Endothelial cell of umbilical vein (primary cell): ENCODE measurements at regions not wholly inside any gene's neighbourhood (a gene's known extent, or its start where the extent isn't known, plus 50 kb on each side); places are given as distances from the start of the nearest gene placed in this dataset.

Source experiments
- BruUV-seq: library from RNA; stranded (reverse); fragments of 400-500 nt; replicated peaks from 2 replicates; lab custom pipeline; 2021; lab: Mats Ljungman, UMichigan
- CTCF ChIA-PET: fragments of 300-600, 350-600 bp; sonication (Branson Sonifier 250); formaldehyde crosslinking; loops from one replicate; lab custom pipeline; 2021; ENCODE audit warnings: antibody characterized with exemption, inconsistent platforms; lab: Charles Lee
- POLR2A ChIA-PET: fragments of 300-600, 350-600 bp; sonication (Branson Sonifier 250); formaldehyde crosslinking; loops from one replicate; lab custom pipeline; 2021; ENCODE audit warnings: antibody characterized with exemption, inconsistent platforms; lab: Charles Lee
- DNase-seq: peaks from one replicate; pipeline ENCODE4 v3.0.0-alpha.2; 2011; ENCODE audit warnings: low read depth, low spot score
- FAIRE-seq: peaks from 2 replicates; lab custom pipeline; 2011; peaks lifted over from hg19 to GRCh38; lab: Jason Lieb, UNC
- H2AFZ ChIP-seq: 2 replicates; pipeline ENCODE4 v1.6.0; 2012; ENCODE audit warnings: low read depth, low read length, control low read depth, inconsistent platforms
- H3K27ac ChIP-seq: 2 replicates; pipeline ENCODE4 v1.5.1; 2011; ENCODE audit warnings: low read depth, mild to moderate bottlenecking, control low read depth, low read length, moderate library complexity; ENCODE audit not compliant: insufficient read depth
- H3K27me3 ChIP-seq, 2 experiments: 2 replicates each; pipeline versions ENCODE4 v1.6.0 to v1.6.1; 2011; ENCODE audit warnings: low read length in 2 of 2, mixed read lengths in 1 of 2; ENCODE audit not compliant: control insufficient read depth in 2 of 2, insufficient read depth in 2 of 2
- H3K36me3 ChIP-seq, 2 experiments: 2 replicates in 1 of 2; 3 replicates in 1 of 2; pipeline ENCODE4 v1.5.1; 2011; ENCODE audit warnings: low read length in 2 of 2, mild to moderate bottlenecking in 1 of 2, moderate library complexity in 1 of 2; ENCODE audit not compliant: control insufficient read depth in 2 of 2, insufficient read depth in 2 of 2; ENCODE audit errors: extremely low read depth in 1 of 2
- H3K4me1 ChIP-seq: 3 replicates; pipeline ENCODE4 v1.5.1; 2011; ENCODE audit warnings: mild to moderate bottlenecking, low read length; ENCODE audit not compliant: control insufficient read depth, insufficient read depth; ENCODE audit errors: extremely low read depth
- H3K4me2 ChIP-seq: 2 replicates; pipeline ENCODE4 v1.6.1; 2011; ENCODE audit warnings: low read length, control low read depth, mixed read lengths; ENCODE audit not compliant: insufficient read depth
- H3K4me3 ChIP-seq, 3 experiments: fragments of 200-600 bp in 1 of 3; sonication (generic), shearing (Covaris generic) in 1 of 3; replicated peaks in 1 of 3; 2 replicates each; pipeline ENCODE4 v1.5.1; 2011 to 2016; ENCODE audit warnings: control low read depth in 3 of 3, low read length in 3 of 3, mild to moderate bottlenecking in 2 of 3, inconsistent platforms in 1 of 3, low read depth in 1 of 3, moderate library complexity in 1 of 3; ENCODE audit not compliant: insufficient read depth in 1 of 3
- H3K79me2 ChIP-seq: 2 replicates; pipeline ENCODE4 v1.6.0; 2012; ENCODE audit warnings: low read length, inconsistent platforms; ENCODE audit not compliant: control insufficient read depth, insufficient read depth
- H3K9ac ChIP-seq: replicated peaks from 2 replicates; pipeline ENCODE3; 2011; ENCODE audit warnings: low read length, control low read depth; ENCODE audit not compliant: insufficient read depth; ENCODE audit errors: extremely low read depth
- H3K9me1 ChIP-seq: replicated peaks from 3 replicates; pipeline ENCODE4 v1.6.0; 2011; ENCODE audit warnings: mild to moderate bottlenecking, low read length; ENCODE audit not compliant: control insufficient read depth, insufficient read depth; ENCODE audit errors: extremely low read depth
- H3K9me3 ChIP-seq: replicated peaks from 2 replicates; pipeline ENCODE4 v1.5.1; 2012; ENCODE audit warnings: low read length, inconsistent platforms; ENCODE audit not compliant: control insufficient read depth, insufficient read depth
- H4K20me1 ChIP-seq: replicated peaks from 2 replicates; pipeline ENCODE3; 2011; ENCODE audit warnings: mild to moderate bottlenecking, low read length; ENCODE audit not compliant: control insufficient read depth, insufficient read depth; ENCODE audit errors: extremely low read depth
- EZH2 ChIP-seq: IDR thresholded peaks from 2 replicates; pipeline ENCODE4 v1.6.1; 2012; ENCODE audit warnings: borderline replicate concordance, low read depth, mild to moderate bottlenecking, moderate library complexity, low read length, inconsistent platforms; ENCODE audit not compliant: severe bottlenecking
- FOS ChIP-seq: IDR thresholded peaks from 2 replicates; pipeline ENCODE4 v1.6.1; 2011; ENCODE audit warnings: mild to moderate bottlenecking, low read length, moderate library complexity, borderline replicate concordance; ENCODE audit not compliant: insufficient read depth
- GATA2 ChIP-seq: IDR thresholded peaks from 2 replicates; pipeline ENCODE4 v1.7.0; 2011; ENCODE audit warnings: low read depth, mild to moderate bottlenecking, moderate library complexity, mixed read lengths, low read length; ENCODE audit not compliant: insufficient read length, insufficient read depth
- JUN ChIP-seq: IDR thresholded peaks from 2 replicates; pipeline ENCODE4 v1.6.1; 2011; ENCODE audit warnings: borderline replicate concordance, low read depth; ENCODE audit not compliant: insufficient read length, insufficient read depth
- MYC ChIP-seq: IDR thresholded peaks from one replicate; pipeline ENCODE4 v1.6.1; 2011; ENCODE audit warnings: mild to moderate bottlenecking, low read depth, low read length
- POLR2A ChIP-seq: IDR thresholded peaks from 2 replicates; pipeline ENCODE4 v1.6.1; 2012; ENCODE audit warnings: low read depth, mild to moderate bottlenecking, control low read depth, low read length
- dilution Hi-C: fragments of 300-500 bp; cut with MboI; formaldehyde crosslinking; loops from one replicate; pipeline ENCODE4 v1.15.0; 2019; ENCODE audit warnings: low sequenced_read_pairs; ENCODE audit not compliant: extremely low pct_ligation_motif_present
- intact Hi-C: fragments of 100-400 bp; cut with micrococcal nuclease; formaldehyde crosslinking; loops from one replicate; pipeline ENCODE4 v1.10.0; 2022
- TF ChIP-seq, protein P1 (sequence below): IDR thresholded peaks from 2 replicates; pipeline ENCODE4 v1.6.1; 2011; ENCODE audit not compliant: insufficient read depth, insufficient read length

DNA sequence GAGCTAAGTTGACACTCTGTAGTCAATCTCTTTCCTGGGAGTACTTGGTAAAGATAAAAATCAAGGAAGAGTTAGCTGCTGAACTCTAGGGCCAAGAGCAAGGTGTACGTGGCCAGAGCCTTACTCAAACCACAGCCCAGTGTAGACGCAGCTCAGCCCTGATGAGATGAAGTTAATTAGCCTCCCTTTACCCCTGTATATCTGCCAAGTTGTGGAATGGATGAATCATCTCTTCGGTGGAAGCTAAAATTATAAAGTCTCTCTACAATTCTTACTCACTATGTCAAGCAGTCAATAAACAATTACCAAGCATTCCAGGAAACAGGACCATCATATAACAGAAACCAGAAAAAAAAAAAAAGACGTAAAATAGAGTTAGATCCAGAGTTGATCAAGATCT is 146.9 kb upstream of the UFM1 start:
- Histone ChIP-seq H3K9ac (no peak overlapping the region), H4K20me1 (no peaks in the 10 kb centered on the region), H3K27me3 (no peaks in the 10 kb centered on the region), H3K27ac (no peak overlapping the region), H3K4me2 (no peak overlapping the region), H3K4me3 (no peak overlapping the region), H3K9me3 (no peaks in the 10 kb centered on the region), H3K4me1 (no peaks in the 10 kb centered on the region), H3K36me3 (no peaks in the 10 kb centered on the region), H3K79me2 (no peaks in the 10 kb centered on the region), H3K9me1 (no peaks in the 10 kb centered on the region), H2AFZ (no peak overlapping the region)
- no TSS peak for BruUV-seq
- CTCF ChIA-PET: no interaction called here
- DNase-seq: no peak
- POLR2A ChIA-PET: no interaction called here
- intact Hi-C loops (no loop called here), dilution Hi-C loops (no loop called here)
- TF ChIP-seq FOS (no peak), EZH2 (no peak), MYC (no peak)
- TF ChIP-seq, protein P1, sequence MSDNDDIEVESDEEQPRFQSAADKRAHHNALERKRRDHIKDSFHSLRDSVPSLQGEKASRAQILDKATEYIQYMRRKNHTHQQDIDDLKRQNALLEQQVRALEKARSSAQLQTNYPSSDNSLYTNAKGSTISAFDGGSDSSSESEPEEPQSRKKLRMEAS: no peak
- FAIRE-seq: no peak

DNA sequence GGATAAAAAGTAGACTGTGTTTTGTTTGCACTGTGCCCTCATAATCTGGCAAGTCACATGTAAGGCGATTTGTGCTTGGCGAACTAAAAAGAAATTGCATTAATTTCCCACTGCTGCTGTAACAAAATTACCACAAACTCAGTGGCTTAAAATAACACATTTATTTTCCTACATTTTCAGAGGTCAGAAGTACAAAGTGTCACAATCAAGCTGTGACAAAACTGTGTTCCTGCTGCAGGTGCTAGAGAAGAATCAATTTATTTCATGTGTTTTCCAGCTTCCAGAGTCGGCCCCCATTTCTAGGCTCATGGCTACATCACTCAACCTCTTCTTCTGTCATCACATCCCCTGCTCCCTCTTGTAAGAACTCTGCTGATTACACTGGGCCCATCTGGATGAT is 158.6 kb upstream of the UFM1 start:
- DNase-seq (no peak), FAIRE-seq (no peak)
- dilution Hi-C loops: no loop called here
- Histone ChIP-seq H3K4me3 (no peak overlapping the region), H3K4me1 (no peaks in the 10 kb centered on the region), H2AFZ (no peak overlapping the region), H3K4me2 (no peak overlapping the region), H3K27ac (no peak overlapping the region), H3K79me2 (no peaks in the 10 kb centered on the region), H3K36me3 (no peaks in the 10 kb centered on the region), H3K9me3 (no peaks in the 10 kb centered on the region), H3K9me1 (no peaks in the 10 kb centered on the region), H4K20me1 (no peaks in the 10 kb centered on the region), H3K9ac (no peak overlapping the region), H3K27me3 (no peaks in the 10 kb centered on the region)
- ChIA-PET CTCF (no interaction called here), POLR2A (no interaction called here)
- intact Hi-C loops: no loop called here
- no peak for TF ChIP-seq POLR2A
- TF ChIP-seq, protein P1: no peak
- TF ChIP-seq JUN: no peak
- TF ChIP-seq GATA2: no peak
- TF ChIP-seq FOS: no peak
- no TSS peak for BruUV-seq
